ENCODE measurements at regions not wholly inside any gene's neighbourhood (a gene's known extent, or its start where the extent isn't known, plus 50 kb on each side); places are given as distances from the start of the nearest gene placed in this dataset.
"Not testable (repeated sequence)": the region's sequence is repeated elsewhere in the genome, so short reads cannot be mapped to it uniquely, and the experiment has no call there.

- DNase-seq: no peak
These were observed 66.6 kb downstream of the TNFAIP3 start for GRCh38 chr6:137933696-137934095.

GRCh38 chr6:137936798-137937197 is 69.7 kb downstream of the TNFAIP3 start:
- no peak for DNase-seq

GRCh38 chr6:137937834-137938233 is 70.8 kb downstream of the TNFAIP3 start:
- DNase-seq: peak in 1 of 2 donors; percentile 13

DNA sequence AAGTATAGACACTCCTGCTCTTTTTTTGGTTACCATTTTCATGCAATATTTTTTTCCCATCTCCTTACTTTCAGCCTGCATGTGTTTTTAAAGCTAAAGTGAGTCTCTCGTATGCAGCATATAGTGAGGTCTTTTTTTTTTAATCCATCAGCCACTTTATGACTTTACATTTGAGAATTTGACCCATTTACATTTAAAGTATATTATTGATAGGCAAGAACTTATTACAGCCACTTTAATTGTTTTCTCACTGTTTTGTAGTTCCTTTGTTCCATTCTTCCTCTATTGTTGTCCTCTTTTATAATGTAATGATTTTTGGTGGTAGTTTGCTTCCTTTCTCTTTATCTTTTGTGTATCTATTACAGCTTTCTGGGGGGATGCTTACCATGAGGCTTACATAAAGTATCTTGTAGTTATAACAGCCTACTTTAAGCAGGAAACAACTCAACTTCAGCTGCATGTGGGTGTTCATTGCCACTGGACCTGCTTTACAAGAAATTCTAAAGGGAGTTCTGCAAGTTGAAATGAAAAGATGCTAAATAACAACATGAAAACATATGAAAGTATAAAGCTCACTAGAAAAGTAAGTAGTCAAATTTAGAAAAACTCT is 71.8 kb downstream of the TNFAIP3 start:
- no peak for DNase-seq

DNA sequence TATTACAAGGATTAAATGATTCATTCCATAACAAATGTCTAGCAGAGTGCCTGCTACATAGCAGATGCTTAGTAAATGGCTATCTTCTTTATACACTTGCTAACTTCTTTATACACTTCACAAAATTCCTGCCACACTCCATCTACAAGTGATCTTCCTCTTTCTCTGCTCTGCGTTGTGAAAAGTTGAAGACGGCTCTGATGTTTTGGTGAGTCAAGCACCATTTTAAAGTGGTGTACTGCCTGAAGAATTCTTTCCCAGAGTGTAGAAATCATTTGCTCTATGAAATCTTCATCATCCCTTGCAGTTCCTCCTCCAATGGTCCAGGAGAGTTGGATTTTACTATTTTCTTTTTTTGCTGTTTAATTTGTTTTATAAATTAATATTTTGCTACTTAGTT is 74.9 kb downstream of the TNFAIP3 start:
- DNase-seq: peak in 1 of 2 donors; percentile 50

DNA sequence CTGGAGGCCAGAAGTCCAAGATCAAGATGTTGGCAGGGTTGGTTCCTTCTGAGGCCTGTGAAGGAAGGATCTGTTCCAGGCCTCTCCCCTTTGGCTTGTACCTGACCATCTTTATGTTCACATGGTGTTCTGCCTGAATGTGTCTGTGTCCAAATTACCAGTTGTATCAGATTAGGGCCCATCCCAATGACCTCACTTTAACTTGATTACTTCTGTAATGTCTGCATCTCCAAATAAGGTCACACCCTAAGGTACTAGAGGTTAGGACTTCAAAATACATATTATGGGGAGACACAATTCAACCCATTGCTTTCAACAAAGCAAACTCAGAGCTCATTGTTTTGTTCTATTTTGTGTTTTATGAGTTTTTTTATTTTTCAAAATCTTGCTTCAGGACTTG is 75.7 kb downstream of the TNFAIP3 start:
- DNase-seq: no peak

- not testable (repeated sequence) for DNase-seq
These were observed 77.3 kb downstream of the TNFAIP3 start for GRCh38 chr6:137944381-137944780.

DNA sequence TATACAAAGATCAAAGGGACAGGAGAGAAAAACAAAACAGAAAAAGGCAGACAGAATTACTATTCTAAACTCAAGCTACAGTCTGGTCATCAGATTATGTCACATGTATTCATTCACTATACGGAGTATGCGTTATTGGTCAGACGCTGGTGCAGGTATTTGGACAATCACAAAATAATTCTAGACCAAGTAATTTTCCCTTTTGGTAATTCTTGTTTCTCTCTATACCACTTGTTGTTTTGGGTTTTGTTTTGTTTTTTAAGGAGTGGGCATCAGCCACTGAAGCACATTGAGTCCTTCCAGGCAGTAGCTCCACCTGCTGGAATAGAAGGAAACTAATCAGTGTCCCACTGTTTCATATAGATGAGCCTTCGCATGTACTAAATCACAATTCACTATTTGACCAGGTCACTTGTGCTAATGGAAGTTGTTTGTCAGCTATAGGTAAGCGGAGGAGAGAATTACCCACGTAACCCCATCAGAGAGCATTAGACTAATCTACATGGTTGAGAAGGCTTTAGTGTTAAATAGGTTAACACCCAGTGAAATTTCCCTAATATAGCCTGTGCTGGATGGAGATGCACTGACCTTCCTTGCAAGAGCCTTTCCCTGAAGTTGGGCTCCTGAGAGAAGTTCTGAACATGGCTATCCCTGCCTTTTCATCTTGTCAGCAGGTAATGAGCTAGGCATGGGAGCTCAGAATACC is 77.9 kb downstream of the TNFAIP3 start:
- DNase-seq: no peak

GRCh38 chr6:137949686-137950390 is 82.8 kb downstream of the TNFAIP3 start:
- no peak for DNase-seq

GRCh38 chr6:137950581-137950980 is 83.5 kb downstream of the TNFAIP3 start:
- no peak for DNase-seq

GRCh38 chr6:137951064-137951597 is 84.1 kb downstream of the TNFAIP3 start:
- no peak for DNase-seq

GRCh38 chr6:137952247-137952646 is 85.2 kb downstream of the TNFAIP3 start:
- no peak for DNase-seq

GRCh38 chr6:137953761-137954160 is 86.7 kb downstream of the TNFAIP3 start:
- no peak for DNase-seq

GRCh38 chr6:137954253-137954652 is 87.2 kb downstream of the TNFAIP3 start:
- DNase-seq: no peak

DNA sequence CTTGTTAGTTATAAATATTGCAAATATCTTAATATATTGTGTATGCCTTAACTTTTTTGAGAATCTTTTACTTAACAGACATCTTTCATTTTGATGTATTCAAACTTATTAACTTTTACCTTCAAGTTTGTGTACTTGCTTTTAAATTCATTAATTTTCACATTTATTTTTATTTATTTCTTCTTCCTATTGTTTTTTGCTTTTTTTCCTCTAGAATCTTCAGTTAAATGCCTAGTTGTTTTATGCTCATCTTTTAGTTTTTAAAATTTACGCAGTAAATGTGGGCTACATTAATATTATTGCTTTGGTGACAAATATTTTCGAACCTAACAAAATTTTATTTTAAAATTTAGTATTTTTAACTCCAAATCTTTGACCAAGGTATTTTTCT is 89.0 kb downstream of the TNFAIP3 start:
- no peak for DNase-seq

DNA sequence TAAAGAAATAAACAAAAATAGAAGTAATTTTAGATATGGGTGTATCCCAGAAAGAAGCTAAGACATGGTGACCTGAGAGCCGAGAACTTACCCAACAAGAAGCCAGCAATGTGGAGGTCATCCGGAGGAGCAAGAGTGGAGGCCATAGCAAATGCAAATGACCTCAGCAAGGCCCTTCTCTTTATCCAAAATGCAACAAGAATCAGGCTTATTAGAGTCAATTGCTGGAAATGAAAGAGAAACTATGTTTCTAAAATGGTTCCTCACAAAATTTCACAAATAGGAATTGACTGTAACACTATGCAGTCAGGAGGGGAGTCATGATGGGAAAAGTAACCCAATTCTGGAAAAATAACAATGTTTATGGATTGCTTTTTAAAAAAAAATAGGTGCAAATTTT is 90.4 kb downstream of the TNFAIP3 start:
- DNase-seq: no peak

DNA sequence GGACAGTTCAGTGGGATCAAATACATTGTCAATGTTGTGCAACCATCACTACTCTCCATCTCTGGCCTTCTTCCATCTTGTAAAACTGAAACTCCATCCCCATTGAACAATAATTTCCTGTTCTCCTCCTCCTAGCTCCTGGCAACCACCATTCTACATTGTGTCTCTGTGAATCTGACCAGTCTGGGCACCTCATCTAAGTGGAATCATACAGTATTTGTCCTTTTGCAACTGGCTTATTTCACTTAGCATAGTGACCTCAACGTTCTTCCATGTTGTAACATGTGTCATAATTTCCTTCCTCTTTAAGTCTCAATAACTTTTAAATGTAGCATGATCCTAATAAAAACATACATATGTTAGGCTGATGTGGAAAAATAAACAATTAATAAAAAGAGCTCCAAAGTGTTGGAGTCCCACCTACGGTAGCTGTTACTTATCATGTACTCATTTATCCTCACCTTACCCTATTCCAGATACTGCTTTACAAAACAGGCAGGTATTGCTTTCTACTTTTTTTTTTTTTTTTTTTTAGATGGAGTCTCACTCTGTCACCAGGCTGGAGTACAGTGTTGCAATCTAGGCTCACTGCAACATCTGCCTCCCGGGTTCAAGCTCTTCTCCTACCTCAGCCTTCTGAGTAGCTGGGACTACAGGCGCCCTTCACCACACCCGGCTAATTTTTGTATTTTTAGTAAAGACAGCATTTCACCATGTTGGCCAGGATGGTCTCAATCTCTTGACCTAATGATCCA is 91.9 kb downstream of the TNFAIP3 start:
- DNase-seq: peak in 1 of 2 donors; percentile 39

GRCh38 chr6:137962725-137963124 is 95.7 kb downstream of the TNFAIP3 start:
- DNase-seq: no peak

- DNase-seq: no peak
These were observed 97.8 kb downstream of the TNFAIP3 start for GRCh38 chr6:137964876-137965275.

GRCh38 chr6:137967689-137968454 is 100.8 kb downstream of the TNFAIP3 start:
- peak in 1 of 2 donors; percentile 65 for DNase-seq

DNA sequence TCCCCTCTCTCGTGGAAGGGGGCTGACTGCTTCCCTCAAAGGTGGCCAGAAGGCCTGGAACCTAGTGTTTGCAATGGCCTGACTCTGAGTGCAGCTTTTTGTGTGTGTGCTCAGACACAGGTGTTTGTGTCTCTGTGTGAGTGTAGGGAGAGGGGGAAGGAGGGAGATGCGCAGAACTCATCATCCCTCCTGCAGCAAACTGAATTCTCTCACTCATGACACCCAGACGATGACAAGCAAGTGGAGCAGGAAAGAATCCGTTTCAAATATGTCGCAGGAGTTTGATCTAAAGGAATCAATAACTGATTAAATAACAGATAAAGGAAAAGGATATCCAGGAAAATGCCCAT is 101.4 kb downstream of the TNFAIP3 start:
- no peak for DNase-seq

GRCh38 chr6:137968901-137969300 is 101.8 kb downstream of the TNFAIP3 start:
- DNase-seq: no peak
